ENCODE measurements at regions not wholly inside any gene's neighbourhood (a gene's known extent, or its start where the extent isn't known, plus 50 kb on each side); places are given as distances from the start of the nearest gene placed in this dataset.

- no peak overlapping the region for H3K27ac ChIP-seq (ENCODE audit: low read depth, low read length)
- no peak overlapping the region for H3K4me3 ChIP-seq (ENCODE audit: low read length)
- H3K27me3 ChIP-seq (ENCODE audit: control insufficient read depth, low read length): no peaks in the 10 kb centered on the region
- H3K4me2 ChIP-seq (ENCODE audit: low read length): no peak overlapping the region
- no peaks in the 10 kb centered on the region for H4K20me1 ChIP-seq (ENCODE audit: control insufficient read depth, insufficient read depth, low read depth, low read length)
- no peaks in the 10 kb centered on the region for H3K79me2 ChIP-seq (ENCODE audit: control insufficient read depth, low read length)
- H3K9me2 ChIP-seq (replicated peaks; ENCODE audit: control insufficient read depth, low read length): no peaks in the 10 kb centered on the region
- TF ChIP-seq EZH2phosphoT487 (IDR thresholded peaks at IDR 0.05; ENCODE audit: borderline replicate concordance, low read length) (no peak), CTCF (IDR thresholded peaks at IDR 0.05; ENCODE audit: low read depth, low read length, poor library complexity, severe bottlenecking) (no peak)
- H3K36me3 ChIP-seq (ENCODE audit: control insufficient read depth, low read length): no peaks in the 10 kb centered on the region
- no peaks in the 10 kb centered on the region for H3K4me1 ChIP-seq (ENCODE audit: control insufficient read depth, low read length)
- H3K9me3 ChIP-seq (ENCODE audit: control insufficient read depth, insufficient read depth, low read length): no peaks in the 10 kb centered on the region
- no peaks in the 10 kb centered on the region for H3F3A ChIP-seq (ENCODE audit: control insufficient read depth, insufficient read depth)
Observed at GRCh38 chr2:2804528-2804927, 473.5 kb upstream of the MYT1L start.

- Histone ChIP-seq H3K27ac (ENCODE audit: low read depth, low read length) (no peak overlapping the region), H3K27me3 (ENCODE audit: control insufficient read depth, low read length) (no peaks in the 10 kb centered on the region), H3K79me2 (ENCODE audit: control insufficient read depth, low read length) (no peaks in the 10 kb centered on the region), H3K9me3 (ENCODE audit: control insufficient read depth, insufficient read depth, low read length) (no peaks in the 10 kb centered on the region), H3F3A (ENCODE audit: control insufficient read depth, insufficient read depth) (no peaks in the 10 kb centered on the region), H3K36me3 (ENCODE audit: control insufficient read depth, low read length) (no peaks in the 10 kb centered on the region), H3K9me2 (replicated peaks; ENCODE audit: control insufficient read depth, low read length) (no peaks in the 10 kb centered on the region), H3K4me1 (ENCODE audit: control insufficient read depth, low read length) (no peaks in the 10 kb centered on the region), H4K20me1 (ENCODE audit: control insufficient read depth, insufficient read depth, low read depth, low read length) (no peaks in the 10 kb centered on the region), H3K4me3 (ENCODE audit: low read length) (no peak overlapping the region), H3K4me2 (ENCODE audit: low read length) (no peak overlapping the region)
- TF ChIP-seq EZH2phosphoT487 (IDR thresholded peaks at IDR 0.05; ENCODE audit: borderline replicate concordance, low read length) (no peak), CTCF (IDR thresholded peaks at IDR 0.05; ENCODE audit: low read depth, low read length, poor library complexity, severe bottlenecking) (no peak)
Observed at GRCh38 chr2:2801458-2801857, 470.4 kb upstream of the MYT1L start.

DNA sequence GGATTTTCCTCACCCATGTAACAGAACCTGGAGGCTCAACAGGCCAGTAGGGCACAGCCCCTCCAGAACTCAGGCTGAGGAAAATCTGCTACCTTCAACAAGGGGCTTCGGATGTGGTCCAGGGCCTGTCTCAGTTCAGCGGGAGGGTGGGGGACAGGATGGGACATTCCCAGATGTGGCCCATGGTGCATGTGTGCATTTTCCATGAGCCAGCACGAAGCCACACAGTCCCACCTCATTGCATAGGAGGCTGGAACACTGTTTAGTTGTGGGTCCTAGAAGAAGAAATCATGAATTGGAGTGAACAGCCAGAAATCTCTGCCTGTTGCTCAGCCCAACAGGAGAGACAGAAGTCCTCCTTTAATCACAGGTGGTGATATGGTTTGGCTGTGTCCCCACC, 469.6 kb upstream of the MYT1L start:
- Histone ChIP-seq H3K4me3 (ENCODE audit: low read length) (no peak overlapping the region), H3K9me2 (replicated peaks; ENCODE audit: control insufficient read depth, low read length) (no peaks in the 10 kb centered on the region), H3K9me3 (ENCODE audit: control insufficient read depth, insufficient read depth, low read length) (no peaks in the 10 kb centered on the region), H3K27me3 (ENCODE audit: control insufficient read depth, low read length) (no peaks in the 10 kb centered on the region), H3K79me2 (ENCODE audit: control insufficient read depth, low read length) (no peaks in the 10 kb centered on the region), H3K4me1 (ENCODE audit: control insufficient read depth, low read length) (no peaks in the 10 kb centered on the region), H3F3A (ENCODE audit: control insufficient read depth, insufficient read depth) (no peaks in the 10 kb centered on the region), H3K36me3 (ENCODE audit: control insufficient read depth, low read length) (no peaks in the 10 kb centered on the region), H3K4me2 (ENCODE audit: low read length) (no peak overlapping the region), H3K27ac (ENCODE audit: low read depth, low read length) (no peak overlapping the region), H4K20me1 (ENCODE audit: control insufficient read depth, insufficient read depth, low read depth, low read length) (no peaks in the 10 kb centered on the region)
- TF ChIP-seq EZH2phosphoT487 (IDR thresholded peaks at IDR 0.05; ENCODE audit: borderline replicate concordance, low read length) (no peak), CTCF (IDR thresholded peaks at IDR 0.05; ENCODE audit: low read depth, low read length, poor library complexity, severe bottlenecking) (no peak)

- no peaks in the 10 kb centered on the region for H3K36me3 ChIP-seq (ENCODE audit: control insufficient read depth, low read length)
- no peaks in the 10 kb centered on the region for H3K4me1 ChIP-seq (ENCODE audit: control insufficient read depth, low read length)
- no peak overlapping the region for H3K27ac ChIP-seq (ENCODE audit: low read depth, low read length)
- no peaks in the 10 kb centered on the region for H4K20me1 ChIP-seq (ENCODE audit: control insufficient read depth, insufficient read depth, low read depth, low read length)
- H3K4me3 ChIP-seq (ENCODE audit: low read length): no peak overlapping the region
- no peak for TF ChIP-seq CTCF (IDR thresholded peaks at IDR 0.05; ENCODE audit: low read depth, low read length, poor library complexity, severe bottlenecking)
- no peak for TF ChIP-seq EZH2phosphoT487 (IDR thresholded peaks at IDR 0.05; ENCODE audit: borderline replicate concordance, low read length)
- H3F3A ChIP-seq (ENCODE audit: control insufficient read depth, insufficient read depth): no peaks in the 10 kb centered on the region
- H3K4me2 ChIP-seq (ENCODE audit: low read length): no peak overlapping the region
- H3K27me3 ChIP-seq (ENCODE audit: control insufficient read depth, low read length): no peaks in the 10 kb centered on the region
- no peaks in the 10 kb centered on the region for H3K79me2 ChIP-seq (ENCODE audit: control insufficient read depth, low read length)
- H3K9me2 ChIP-seq (replicated peaks; ENCODE audit: control insufficient read depth, low read length): no peaks in the 10 kb centered on the region
- no peaks in the 10 kb centered on the region for H3K9me3 ChIP-seq (ENCODE audit: control insufficient read depth, insufficient read depth, low read length)
Observed at GRCh38 chr2:2800001-2800400, 468.9 kb upstream of the MYT1L start.

Measured in DOHH2 (cell line).